A673 (cell line): ENCODE measurements at regions not wholly inside any gene's neighbourhood (a gene's known extent, or its start where the extent isn't known, plus 50 kb on each side); places are given as distances from the start of the nearest gene placed in this dataset.

ENCODE experiments used
- BruUV-seq: library from RNA; stranded (reverse); fragments of 400-500 nt; replicated peaks from 2 replicates; lab custom pipeline; 2021; lab: Mats Ljungman, UMichigan
- CTCF ChIA-PET: fragments of 300-600 bp; sonication (Branson Sonifier 250); formaldehyde crosslinking; loops from one replicate; lab custom pipeline; 2022; ENCODE audit warnings: antibody characterized with exemption; lab: Charles Lee
- POLR2A ChIA-PET: fragments of 300-600 bp; sonication (Branson Sonifier 250); formaldehyde crosslinking; loops from one replicate; lab custom pipeline; 2022; ENCODE audit warnings: antibody characterized with exemption; ENCODE audit not compliant: low non-redundant PET; lab: Charles Lee
- DNase-seq: peaks from one replicate; pipeline ENCODE4 v3.0.0-alpha.2; 2015; ENCODE audit warnings: low spot score
- H3K27ac ChIP-seq: fragments of 200-600 bp; sonication (generic); 2 replicates; pipeline ENCODE4 v1.5.1; 2016; ENCODE audit warnings: mixed run types, low read depth, mild to moderate bottlenecking, mixed read lengths, antibody characterized with exemption, low read length; ENCODE audit not compliant: poor library complexity, severe bottlenecking
- H3K27me3 ChIP-seq: fragments of 200-600 bp; sonication (generic); replicated peaks from 2 replicates; pipeline ENCODE4 v1.6.1; 2017; ENCODE audit warnings: mixed run types, low read depth, mild to moderate bottlenecking, mixed read lengths, antibody characterized with exemption, low read length; ENCODE audit not compliant: insufficient read depth, poor library complexity
- H3K36me3 ChIP-seq: fragments of 200-600 bp; sonication (generic); 2 replicates; pipeline ENCODE4 v1.6.1; 2016; ENCODE audit warnings: mixed run types, mild to moderate bottlenecking, mixed read lengths, antibody characterized with exemption, low read length; ENCODE audit not compliant: insufficient read depth, poor library complexity, severe bottlenecking
- H3K4me1 ChIP-seq: fragments of 200-600 bp; sonication (generic); 2 replicates; pipeline ENCODE4 v1.6.1; 2017; ENCODE audit warnings: mixed run types, mild to moderate bottlenecking, mixed read lengths, antibody characterized with exemption, low read length; ENCODE audit not compliant: insufficient read depth, poor library complexity, severe bottlenecking
- H3K4me3 ChIP-seq: fragments of 200-600 bp; sonication (generic); 2 replicates; pipeline ENCODE4 v1.5.1; 2016; ENCODE audit warnings: low read depth, mixed run types, mild to moderate bottlenecking, mixed read lengths, low read length; ENCODE audit not compliant: poor library complexity, severe bottlenecking
- H3K9me3 ChIP-seq: fragments of 200-600 bp; sonication (generic); 2 replicates; pipeline ENCODE4 v1.6.1; 2016; ENCODE audit warnings: mixed run types, low read depth, mild to moderate bottlenecking, mixed read lengths, antibody characterized with exemption, low read length; ENCODE audit not compliant: poor library complexity, severe bottlenecking
- EZH2 ChIP-seq: fragments of 200-600 bp; sonication (generic); IDR thresholded peaks from 2 replicates; pipeline ENCODE4 v1.6.1; 2017; ENCODE audit warnings: borderline replicate concordance, low read depth, mild to moderate bottlenecking, mixed read lengths, antibody characterized with exemption, low read length; ENCODE audit not compliant: poor library complexity, severe bottlenecking
- intact Hi-C: fragments of 100-400 bp; cut with micrococcal nuclease; formaldehyde crosslinking; loops from one replicate; pipeline ENCODE4 v1.10.0; 2022; ENCODE audit not compliant: unreplicated experiment
- TF ChIP-seq, protein P1 (sequence below): fragments of 300-800, 200-600 bp; sonication (generic); conservative IDR thresholded peaks from 2 replicates; pipeline ENCODE4 v1.5.1; 2017; ENCODE audit warnings: low read depth, mild to moderate bottlenecking, antibody characterized with exemption, low read length, moderate library complexity, mixed read lengths

DNA sequence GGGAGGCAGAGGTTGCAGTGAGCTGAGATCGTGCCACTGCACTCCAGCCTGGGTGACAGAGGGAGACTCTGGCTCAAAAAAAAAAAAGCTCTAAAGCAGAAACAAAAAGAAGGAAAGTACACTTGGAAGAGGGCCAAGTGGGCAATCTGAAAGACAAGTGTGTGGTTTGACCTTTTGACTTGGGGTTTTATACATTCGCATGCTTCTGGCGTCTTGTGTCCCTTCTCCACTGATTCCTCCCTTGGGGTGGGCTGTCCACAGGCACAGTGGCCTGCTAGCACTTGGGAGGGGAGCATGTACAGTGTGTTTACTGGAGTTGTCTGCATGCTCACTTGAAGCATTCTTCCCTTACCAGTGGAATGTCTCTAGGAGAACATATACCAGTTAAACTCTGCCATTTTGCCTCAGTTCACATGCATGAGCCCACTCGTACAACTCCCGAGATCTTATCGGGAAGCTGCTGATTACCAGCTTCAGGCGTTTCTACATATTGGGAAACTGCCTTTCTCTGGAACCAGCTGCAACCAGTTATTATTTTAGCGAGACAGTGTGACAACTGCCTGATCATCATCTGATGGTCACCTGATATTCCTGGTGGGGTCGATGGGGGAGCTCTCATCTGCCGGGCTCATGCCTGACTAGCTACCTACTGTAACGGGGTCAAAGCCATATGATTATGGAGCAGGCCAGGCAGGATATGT, 113.5 kb upstream of the ZNF678 start:
- H3K36me3 ChIP-seq = no peaks in the 10 kb centered on the region
- H3K9me3 ChIP-seq = no peaks in the 10 kb centered on the region
- no peak overlapping the region for H3K27ac ChIP-seq
- POLR2A ChIA-PET = no interaction called here
- TF ChIP-seq, protein P1, sequence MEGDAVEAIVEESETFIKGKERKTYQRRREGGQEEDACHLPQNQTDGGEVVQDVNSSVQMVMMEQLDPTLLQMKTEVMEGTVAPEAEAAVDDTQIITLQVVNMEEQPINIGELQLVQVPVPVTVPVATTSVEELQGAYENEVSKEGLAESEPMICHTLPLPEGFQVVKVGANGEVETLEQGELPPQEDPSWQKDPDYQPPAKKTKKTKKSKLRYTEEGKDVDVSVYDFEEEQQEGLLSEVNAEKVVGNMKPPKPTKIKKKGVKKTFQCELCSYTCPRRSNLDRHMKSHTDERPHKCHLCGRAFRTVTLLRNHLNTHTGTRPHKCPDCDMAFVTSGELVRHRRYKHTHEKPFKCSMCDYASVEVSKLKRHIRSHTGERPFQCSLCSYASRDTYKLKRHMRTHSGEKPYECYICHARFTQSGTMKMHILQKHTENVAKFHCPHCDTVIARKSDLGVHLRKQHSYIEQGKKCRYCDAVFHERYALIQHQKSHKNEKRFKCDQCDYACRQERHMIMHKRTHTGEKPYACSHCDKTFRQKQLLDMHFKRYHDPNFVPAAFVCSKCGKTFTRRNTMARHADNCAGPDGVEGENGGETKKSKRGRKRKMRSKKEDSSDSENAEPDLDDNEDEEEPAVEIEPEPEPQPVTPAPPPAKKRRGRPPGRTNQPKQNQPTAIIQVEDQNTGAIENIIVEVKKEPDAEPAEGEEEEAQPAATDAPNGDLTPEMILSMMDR = no peak
- TF ChIP-seq EZH2 = no peak
- H3K4me3 ChIP-seq = no peak overlapping the region
- CTCF ChIA-PET = interaction anchor here (0.6 kb wide), 1 partner anchor 824 kb away, joined by 3 read pairs; no protein-coding TSS in a partner anchor
- DNase-seq = no peak
- no TSS peak for BruUV-seq
- peaks cover 10% of the 10 kb centered on the region for H3K4me1 ChIP-seq
- H3K27me3 ChIP-seq = peaks cover 11% of the 10 kb centered on the region
- intact Hi-C loops = no loop called here

DNA sequence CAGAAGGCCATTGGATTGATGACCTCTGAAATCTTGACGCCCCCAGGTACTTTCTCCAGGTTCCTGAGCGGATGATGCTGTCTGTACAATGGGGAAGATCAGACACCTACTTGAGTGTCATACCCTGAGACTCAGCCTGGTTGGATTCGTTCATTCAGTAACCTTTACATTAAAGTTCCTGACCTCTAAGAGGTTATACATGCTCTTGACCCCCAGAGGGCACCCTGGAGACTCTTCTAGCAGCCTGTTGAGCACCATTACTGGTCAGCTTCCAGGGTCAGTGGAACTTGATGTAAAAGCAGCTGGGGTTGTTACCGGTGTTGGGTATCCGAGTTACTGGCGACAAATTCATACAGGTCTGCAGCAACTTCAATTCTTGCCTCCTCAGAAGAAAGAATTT, 114.3 kb upstream of the ZNF678 start:
- H3K4me3 ChIP-seq = no peak overlapping the region
- ChIA-PET POLR2A (no interaction called here), CTCF (interaction anchor here (0.6 kb wide), 1 partner anchor 823 kb away, joined by 3 read pairs; no protein-coding TSS in a partner anchor)
- TF ChIP-seq EZH2 = no peak
- TF ChIP-seq, protein P1 = peak; percentile 50
- intact Hi-C loops = no loop called here
- peaks cover 3% of the 10 kb centered on the region for H3K27me3 ChIP-seq
- no peaks in the 10 kb centered on the region for H3K36me3 ChIP-seq
- BruUV-seq = no TSS peak
- H3K9me3 ChIP-seq = no peaks in the 10 kb centered on the region
- no peak overlapping the region for H3K27ac ChIP-seq
- DNase-seq = peak; percentile 28
- H3K4me1 ChIP-seq = peaks cover 5% of the 10 kb centered on the region

DNA sequence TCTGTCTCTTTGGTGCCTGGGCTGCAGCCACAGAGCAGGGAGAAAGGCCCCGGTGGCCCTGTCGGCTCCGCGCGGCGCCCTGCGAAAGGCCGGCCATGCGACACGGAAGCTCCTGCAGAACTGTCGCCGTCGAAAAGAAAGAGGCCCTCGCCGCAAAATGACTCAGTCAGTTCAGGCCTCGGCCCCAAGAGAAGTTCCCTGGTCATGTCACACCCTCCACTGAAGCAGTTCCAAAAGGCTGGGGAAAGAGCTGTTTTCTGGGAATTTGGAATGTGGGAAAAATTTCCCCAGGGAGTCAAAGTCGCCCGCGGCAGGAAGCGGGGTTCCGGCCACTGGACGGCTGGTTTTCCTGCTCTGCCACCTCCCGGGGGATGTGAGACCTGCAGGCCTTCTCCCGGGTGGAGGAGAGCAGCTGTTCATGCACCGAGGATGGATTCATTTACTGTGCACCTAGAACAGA, 115.8 kb upstream of the ZNF678 start:
- H3K9me3 ChIP-seq = no peaks in the 10 kb centered on the region
- no peaks in the 10 kb centered on the region for H3K27me3 ChIP-seq
- ChIA-PET POLR2A (no interaction called here), CTCF (no interaction called here)
- no peak for TF ChIP-seq EZH2
- TF ChIP-seq, protein P1 = no peak
- H3K4me1 ChIP-seq = no peaks in the 10 kb centered on the region
- no peaks in the 10 kb centered on the region for H3K36me3 ChIP-seq
- no peak for DNase-seq
- no peak overlapping the region for H3K4me3 ChIP-seq
- intact Hi-C loops = no loop called here
- BruUV-seq = no TSS peak
- H3K27ac ChIP-seq = no peak overlapping the region
